Activated CD8-positive, alpha-beta memory T cell treated with anti-CD3 and anti-CD28 coated beads, Interleukin-2, amount 50 U/mL, for 48 hours (primary cell): ENCODE measurements at regions not wholly inside any gene's neighbourhood (a gene's known extent, or its start where the extent isn't known, plus 50 kb on each side); places are given as distances from the start of the nearest gene placed in this dataset.
"Not testable (repeated sequence)": the region's sequence is repeated elsewhere in the genome, so short reads cannot be mapped to it uniquely, and the experiment has no call there.

ENCODE experiments used
- DNase-seq: peaks from one replicate; pipeline ENCODE4 v3.0.0-alpha.2; 2020

GRCh38 chr5:142402752-142403318, 78.0 kb upstream of the SPRY4 start:
- no peak for DNase-seq

DNA sequence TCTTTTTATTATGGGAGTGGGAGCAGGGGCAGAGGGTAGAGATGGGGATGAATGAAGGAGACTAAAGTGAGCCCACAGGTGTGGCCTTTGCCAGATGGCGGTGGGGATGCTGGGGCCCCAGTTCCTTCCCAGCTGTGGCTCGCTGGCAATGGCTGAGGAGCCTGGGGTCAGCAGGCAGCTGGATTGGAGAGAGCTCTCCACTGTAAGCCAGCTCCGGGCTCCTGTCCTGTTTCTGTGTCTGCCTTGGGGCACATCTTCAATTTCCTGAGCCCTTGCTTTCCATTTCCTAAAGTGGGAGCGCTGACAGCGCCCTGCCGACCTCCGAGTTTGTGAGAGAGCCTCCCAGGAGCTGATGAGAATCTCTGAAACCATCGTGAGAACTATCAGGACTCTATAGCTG, 75.6 kb upstream of the SPRY4 start:
- no peak for DNase-seq

- no peak for DNase-seq
Observed at GRCh38 chr5:142399891-142400290, 75.1 kb upstream of the SPRY4 start.

- no peak for DNase-seq
Observed at GRCh38 chr5:142398730-142399055, 73.9 kb upstream of the SPRY4 start.

- DNase-seq, result not testable (repeated sequence)
Observed at GRCh38 chr5:142398011-142398729, 73.3 kb upstream of the SPRY4 start.

GRCh38 chr5:142397178-142397577, 72.4 kb upstream of the SPRY4 start:
- DNase-seq, result no peak

GRCh38 chr5:142396436-142397038, 71.7 kb upstream of the SPRY4 start:
- no peak for DNase-seq

DNA sequence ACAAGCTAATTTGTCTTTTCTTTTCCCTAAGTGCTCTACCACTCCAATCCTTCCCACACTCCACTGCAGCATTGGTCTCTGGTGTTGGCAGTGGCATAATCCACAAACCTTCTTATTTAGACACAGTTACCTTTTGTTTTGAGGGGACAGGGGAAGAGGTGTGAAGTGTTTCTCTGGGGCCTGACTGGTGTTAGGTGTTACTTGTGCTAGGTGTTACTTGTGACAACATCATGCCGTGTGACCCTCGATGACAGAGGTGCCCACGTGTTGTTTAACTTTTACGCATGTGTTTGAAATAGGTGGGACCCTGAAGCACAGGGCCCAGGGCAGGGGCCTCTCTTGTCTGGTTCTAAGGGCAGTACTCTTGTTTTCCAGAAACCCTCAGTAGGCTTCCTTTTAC, 70.5 kb upstream of the SPRY4 start:
- DNase-seq, result no peak

DNA sequence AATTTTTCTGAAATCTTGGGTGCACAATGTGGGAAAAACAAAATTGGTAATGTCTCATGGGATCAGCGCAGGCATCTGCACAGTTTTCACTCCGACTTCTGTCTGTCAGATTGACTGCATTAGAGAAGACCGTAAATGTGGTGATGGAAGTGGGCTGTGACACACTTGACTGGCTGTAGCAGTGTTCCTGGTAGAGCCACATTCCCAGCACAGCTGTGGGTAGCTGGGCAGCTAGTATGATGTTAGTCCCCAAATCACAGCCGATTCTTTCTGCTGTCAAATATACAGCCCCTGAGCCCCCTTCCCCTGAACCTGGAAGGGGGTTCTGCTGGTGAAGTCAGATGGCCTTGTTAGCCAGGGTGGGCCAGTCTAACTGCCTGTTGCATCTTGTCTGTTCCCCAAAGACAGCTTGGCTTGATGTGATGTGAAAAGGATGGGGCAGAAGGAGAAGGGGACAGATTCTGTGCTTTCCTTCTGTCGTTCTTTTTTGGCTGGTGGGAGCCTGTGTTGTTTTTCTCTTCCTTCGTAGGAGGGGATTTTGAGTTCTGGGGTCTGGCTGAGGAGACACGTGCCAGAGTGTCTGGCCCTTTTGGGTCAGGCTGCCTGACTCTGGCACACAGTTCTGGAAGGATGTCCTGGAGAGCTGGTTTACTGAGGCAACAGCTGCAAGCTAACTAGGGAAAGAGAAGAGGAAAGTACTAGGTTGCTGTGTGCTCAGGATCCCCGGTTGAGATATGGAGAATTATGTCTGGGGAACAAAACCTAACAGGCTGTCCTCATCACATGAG, 66.4 kb upstream of the SPRY4 start:
- DNase-seq, result no peak

DNA sequence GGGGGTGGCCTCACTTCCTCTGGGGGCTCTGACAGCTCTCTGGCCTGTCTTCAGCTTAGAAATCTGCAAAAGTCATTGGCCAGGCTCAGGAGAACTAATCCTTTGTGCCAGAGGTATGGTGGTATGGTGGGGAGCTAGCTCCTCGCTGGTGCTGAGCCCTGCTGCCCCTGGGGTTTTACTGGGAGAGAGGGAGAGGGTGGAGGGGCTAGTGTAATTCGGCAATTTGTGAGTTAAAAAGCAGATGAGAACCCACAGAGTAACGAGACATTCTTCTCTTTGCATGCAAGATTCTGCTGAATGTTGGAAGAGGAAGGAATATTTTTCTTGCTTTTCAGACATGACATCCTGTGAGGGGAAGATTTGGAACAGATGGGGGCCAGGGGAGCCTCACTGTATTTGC, 65.5 kb upstream of the SPRY4 start:
- DNase-seq, result no peak

DNA sequence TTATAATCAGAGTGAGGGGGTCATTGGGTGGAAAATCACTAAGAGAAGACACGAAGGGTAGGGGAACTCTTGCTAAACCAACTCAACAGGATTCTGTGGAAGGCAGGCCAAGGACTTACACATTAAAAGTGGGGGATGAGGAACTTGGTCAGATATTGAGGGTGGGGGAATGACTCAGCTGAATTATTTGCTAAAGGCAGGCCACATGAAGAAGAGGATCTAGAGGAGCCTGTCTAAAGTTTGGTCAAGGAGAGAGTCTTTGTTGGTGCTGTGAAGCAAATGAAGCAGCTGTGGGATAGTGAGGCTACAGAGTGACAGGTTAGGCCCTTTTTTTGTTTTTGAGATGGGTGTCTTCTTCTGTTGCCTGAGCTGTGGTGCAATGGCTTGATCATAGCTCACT, 63.9 kb upstream of the SPRY4 start:
- DNase-seq, result no peak

GRCh38 chr5:142387024-142387682, 62.3 kb upstream of the SPRY4 start:
- no peak for DNase-seq

DNA sequence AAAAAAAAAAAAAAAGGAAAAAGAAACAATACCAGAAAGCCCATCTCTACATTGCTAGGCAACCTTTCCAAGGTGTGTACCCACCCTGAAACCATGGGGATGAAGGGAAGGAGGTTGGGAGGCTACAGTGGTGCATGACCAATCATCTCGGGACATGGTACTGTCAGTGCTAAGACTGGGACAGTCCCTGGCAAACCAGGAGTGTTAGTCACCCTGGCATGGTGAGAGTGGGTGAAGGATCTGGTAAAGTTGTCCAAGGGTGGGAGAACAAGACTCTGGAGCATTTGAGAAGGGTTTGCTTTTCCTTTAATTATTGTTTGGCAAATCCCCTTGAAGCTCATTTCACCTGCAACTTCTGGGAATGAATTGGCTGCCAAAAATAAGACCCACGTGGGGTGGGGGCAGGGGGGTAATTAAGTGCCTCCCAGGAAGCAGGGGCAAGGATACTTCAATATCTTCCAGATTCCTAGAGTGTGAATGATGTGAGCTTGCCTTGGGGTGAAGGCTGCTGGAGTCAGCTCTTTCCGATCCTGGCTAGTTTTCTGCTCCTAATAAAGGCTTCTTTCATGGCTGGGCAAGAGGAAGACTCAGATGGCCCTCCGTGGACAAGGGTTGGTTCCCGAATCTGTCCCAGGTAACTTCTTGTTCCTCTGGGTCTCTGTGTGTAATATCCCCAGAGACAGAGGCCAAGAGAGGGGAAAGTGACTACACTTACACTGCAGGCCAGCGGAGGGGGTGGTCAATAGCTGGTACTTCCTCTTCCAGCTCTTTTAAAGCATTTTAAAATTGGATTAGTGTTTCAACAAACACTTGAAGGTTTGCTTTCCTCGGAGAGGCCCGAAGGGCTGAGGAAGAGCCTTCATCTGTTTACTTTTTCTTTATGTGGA, 61.6 kb upstream of the SPRY4 start:
- no peak for DNase-seq

DNA sequence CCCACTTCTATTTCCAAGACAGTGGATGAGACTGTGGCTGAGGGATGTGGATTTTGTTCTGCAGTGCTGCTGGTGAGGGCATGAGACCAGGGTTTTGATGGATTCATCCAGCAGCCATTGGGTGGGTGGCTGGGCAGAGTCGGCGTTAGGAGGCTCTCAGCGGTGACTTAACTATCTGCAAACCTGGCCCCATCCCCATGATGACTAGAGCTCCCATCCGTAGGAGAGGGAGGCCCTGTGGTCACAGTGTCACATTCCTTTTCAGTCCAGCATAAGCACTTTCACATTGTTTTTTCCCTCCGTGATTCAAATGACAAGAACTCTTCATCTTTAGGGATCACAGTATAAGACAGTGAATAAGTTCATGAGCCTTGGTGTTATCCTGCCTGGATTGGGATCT, 60.4 kb upstream of the SPRY4 start:
- DNase-seq, result no peak

- DNase-seq, result no peak
Observed at GRCh38 chr5:142384014-142384413, 59.2 kb upstream of the SPRY4 start.

DNA sequence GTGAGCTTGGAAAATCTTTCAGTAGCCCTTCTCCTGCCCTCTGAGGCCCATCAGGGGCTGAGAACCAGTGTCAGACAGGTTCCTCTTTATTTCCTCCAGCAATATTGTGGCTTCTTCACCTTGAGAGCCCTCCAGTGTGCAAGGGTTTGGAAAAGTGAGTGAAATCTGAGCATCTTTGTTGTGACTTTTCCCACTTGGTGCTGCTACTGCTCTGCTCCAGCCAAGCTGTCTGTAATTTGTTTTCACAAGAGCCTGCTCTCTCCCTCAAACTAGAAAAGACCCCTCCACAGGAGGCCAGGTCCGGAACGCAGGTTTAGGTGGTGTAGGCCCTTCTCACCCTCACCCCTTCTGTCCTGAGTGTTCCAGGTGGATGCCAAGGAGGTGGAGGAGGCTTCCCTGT, 57.4 kb upstream of the SPRY4 start:
- DNase-seq, result no peak

DNA sequence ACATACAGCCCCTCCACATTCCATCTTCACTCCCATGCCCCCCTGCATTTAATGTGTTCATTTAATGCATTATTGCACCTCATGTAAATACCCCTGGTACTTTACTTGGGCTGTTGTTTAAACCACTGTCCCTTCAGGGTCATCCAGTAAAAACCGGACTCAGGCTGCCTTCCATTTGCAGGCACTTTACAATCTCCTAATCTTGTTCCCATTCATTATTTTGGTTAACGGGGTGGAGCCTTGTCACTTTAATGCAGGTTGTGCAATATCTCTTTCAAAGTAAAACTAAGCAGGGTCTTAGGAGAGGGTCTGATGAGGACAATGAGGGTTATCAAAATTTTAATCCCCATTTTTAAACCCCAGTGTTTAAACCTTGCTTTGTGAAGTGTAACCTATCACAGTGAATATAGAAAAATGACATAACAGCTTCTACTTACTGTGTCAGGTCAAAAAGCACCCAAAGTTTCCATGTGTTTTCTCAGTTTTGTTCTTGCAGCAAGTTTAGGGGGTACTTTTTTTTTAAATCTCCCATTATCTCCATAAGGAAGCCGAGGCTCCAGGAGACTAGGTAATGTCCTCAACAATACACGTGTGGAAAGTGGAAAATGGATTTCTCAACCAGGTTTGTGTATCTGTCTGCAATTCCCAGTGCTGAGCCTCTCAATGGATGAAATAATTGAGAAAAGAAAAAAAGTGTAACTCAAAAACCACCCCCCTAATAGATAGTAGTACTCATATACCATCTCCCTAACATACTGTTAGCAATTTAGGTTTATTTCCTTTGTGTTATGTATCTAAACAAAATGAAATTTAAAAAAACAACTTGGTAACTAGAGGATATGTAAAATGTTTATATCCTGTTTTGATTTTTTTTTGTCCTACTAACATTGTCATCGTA, 54.2 kb upstream of the SPRY4 start:
- no peak for DNase-seq

DNA sequence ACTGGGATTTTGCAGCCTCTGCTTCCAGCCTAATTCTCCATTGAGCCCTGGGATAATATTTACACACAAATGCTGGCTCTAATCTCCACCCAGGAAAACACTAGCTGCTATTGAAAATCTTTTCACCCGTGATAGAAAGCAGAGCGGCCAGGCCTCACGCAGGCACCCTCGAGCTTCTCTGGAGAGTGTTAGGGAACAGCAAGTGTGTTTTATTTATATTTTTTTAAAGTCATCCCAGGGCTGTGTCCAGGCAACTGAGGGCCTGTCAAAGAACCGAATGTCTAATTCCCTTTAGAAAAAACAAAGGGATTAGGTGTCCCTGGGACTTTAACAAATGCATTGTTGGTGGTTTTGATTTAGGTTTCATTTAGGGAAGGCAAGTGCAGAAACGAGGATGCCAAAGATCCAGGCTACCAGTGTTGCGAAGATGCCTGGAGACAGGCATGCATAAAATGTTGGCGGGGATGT, 51.2 kb upstream of the SPRY4 start:
- DNase-seq, result no peak
